B cell (primary cell): ENCODE measurements at regions not wholly inside any gene's neighbourhood (a gene's known extent, or its start where the extent isn't known, plus 50 kb on each side); places are given as distances from the start of the nearest gene placed in this dataset.

Experiments
- CTCF ChIP-seq: fragments of 200-600 bp; IDR thresholded peaks from one replicate; pipeline ENCODE4 v1.8.0; 2022; ENCODE audit warnings: antibody characterized with exemption, mild to moderate bottlenecking
- EZH2 ChIP-seq: IDR thresholded peaks from 2 replicates; pipeline ENCODE4 v1.6.1; 2012; ENCODE audit warnings: borderline replicate concordance, low read depth, mild to moderate bottlenecking, moderate library complexity, low read length; ENCODE audit not compliant: insufficient read depth, poor library complexity, severe bottlenecking

GRCh38 chr10:28459453-28460144, 73.3 kb upstream of the WAC start:
- no peak for TF ChIP-seq CTCF
- TF ChIP-seq EZH2, result no peak
